Keratinocyte (primary cell): ENCODE measurements at regions not wholly inside any gene's neighbourhood (a gene's known extent, or its start where the extent isn't known, plus 50 kb on each side); places are given as distances from the start of the nearest gene placed in this dataset.

Experiments used
- DNase-seq: peaks from one replicate; pipeline ENCODE4 v3.0.0-alpha.2; 2011; ENCODE audit warnings: low read depth, missing footprints, low spot score
- FAIRE-seq: peaks from 2 replicates; lab custom pipeline; 2011; peaks lifted over from hg19 to GRCh38; lab: Jason Lieb, UNC
- H2AFZ ChIP-seq: 2 replicates; pipeline ENCODE4 v1.6.0; 2012; ENCODE audit warnings: low read length, control low read depth, inconsistent platforms; ENCODE audit not compliant: control insufficient read depth
- H3K27ac ChIP-seq: 2 replicates; pipeline ENCODE4 v1.5.1; 2011; ENCODE audit warnings: low read length; ENCODE audit not compliant: control insufficient read depth, insufficient read depth
- H3K27me3 ChIP-seq: 3 replicates; pipeline ENCODE4 v1.6.0; 2011; ENCODE audit warnings: low read length; ENCODE audit not compliant: control insufficient read depth, insufficient read depth; ENCODE audit errors: extremely low read depth
- H3K36me3 ChIP-seq, 2 experiments: 2 replicates in 1 of 2; 3 replicates in 1 of 2; pipeline ENCODE4 v1.5.1; 2011; ENCODE audit warnings: low read length in 2 of 2, mild to moderate bottlenecking in 1 of 2; ENCODE audit not compliant: control insufficient read depth in 2 of 2, insufficient read depth in 2 of 2; ENCODE audit errors: extremely low read depth in 1 of 2
- H3K4me1 ChIP-seq: 3 replicates; pipeline ENCODE4 v1.5.1; 2011; ENCODE audit warnings: low read length; ENCODE audit not compliant: control insufficient read depth, insufficient read depth; ENCODE audit errors: extremely low read depth
- H3K4me2 ChIP-seq: 3 replicates; pipeline ENCODE4 v1.6.0; 2011; ENCODE audit warnings: low read depth, low read length; ENCODE audit not compliant: control insufficient read depth, insufficient read depth; ENCODE audit errors: extremely low read depth
- H3K4me3 ChIP-seq, 3 experiments: fragments of 200-600 bp in 1 of 3; sonication (generic) in 1 of 3; 2 replicates in 2 of 3; 3 replicates in 1 of 3; pipeline ENCODE4 v1.5.1; 2011 to 2016; ENCODE audit warnings: low read length in 3 of 3, mild to moderate bottlenecking in 3 of 3, control low read depth in 2 of 3, inconsistent platforms in 1 of 3, low read depth in 1 of 3, mixed read lengths in 1 of 3, mixed run types in 1 of 3, moderate library complexity in 1 of 3; ENCODE audit not compliant: control insufficient read depth in 2 of 3, insufficient read depth in 2 of 3; ENCODE audit errors: extremely low read depth in 1 of 3
- H3K79me2 ChIP-seq: 2 replicates; pipeline ENCODE4 v1.6.0; 2012; ENCODE audit warnings: low read length; ENCODE audit not compliant: control insufficient read depth, insufficient read depth
- H3K9ac ChIP-seq: 3 replicates; pipeline ENCODE4 v1.6.0; 2011; ENCODE audit warnings: low read length; ENCODE audit not compliant: control insufficient read depth, insufficient read depth; ENCODE audit errors: extremely low read depth
- H3K9me1 ChIP-seq: 3 replicates; pipeline ENCODE4 v1.6.0; 2011; ENCODE audit warnings: low read length; ENCODE audit not compliant: control insufficient read depth, insufficient read depth; ENCODE audit errors: extremely low read depth
- H3K9me3 ChIP-seq: 2 replicates; pipeline ENCODE4 v1.5.1; 2012; ENCODE audit warnings: low read depth, low read length; ENCODE audit not compliant: control insufficient read depth
- H4K20me1 ChIP-seq: 3 replicates; pipeline ENCODE4 v1.6.0; 2011; ENCODE audit warnings: low read length; ENCODE audit not compliant: control insufficient read depth, insufficient read depth; ENCODE audit errors: extremely low read depth
- EZH2 ChIP-seq: IDR thresholded peaks from one replicate; pipeline ENCODE4 v1.6.1; 2012; ENCODE audit warnings: inconsistent platforms, mild to moderate bottlenecking, low read length, moderate library complexity
- dilution Hi-C: fragments of 300-500 bp; cut with MboI; formaldehyde crosslinking; loops from one replicate; pipeline ENCODE4 v1.7.0; 2020; ENCODE audit warnings: low sequenced_read_pairs; ENCODE audit not compliant: extremely low pct_ligation_motif_present
- TF ChIP-seq, protein P1 (sequence below), 3 experiments: IDR thresholded peaks in 1 of 3; conservative IDR thresholded peaks in 1 of 3; optimal IDR thresholded peaks in 1 of 3; 2 replicates in 2 of 3; 3 replicates in 1 of 3; pipeline versions ENCODE3 to v1.5.1; 2011; ENCODE audit warnings: low read length in 3 of 3, mild to moderate bottlenecking in 3 of 3, moderate library complexity in 2 of 3, control low read depth in 1 of 3, inconsistent platforms in 1 of 3; ENCODE audit not compliant: insufficient read depth in 2 of 3; ENCODE audit errors: extremely low read depth in 1 of 3

DNA sequence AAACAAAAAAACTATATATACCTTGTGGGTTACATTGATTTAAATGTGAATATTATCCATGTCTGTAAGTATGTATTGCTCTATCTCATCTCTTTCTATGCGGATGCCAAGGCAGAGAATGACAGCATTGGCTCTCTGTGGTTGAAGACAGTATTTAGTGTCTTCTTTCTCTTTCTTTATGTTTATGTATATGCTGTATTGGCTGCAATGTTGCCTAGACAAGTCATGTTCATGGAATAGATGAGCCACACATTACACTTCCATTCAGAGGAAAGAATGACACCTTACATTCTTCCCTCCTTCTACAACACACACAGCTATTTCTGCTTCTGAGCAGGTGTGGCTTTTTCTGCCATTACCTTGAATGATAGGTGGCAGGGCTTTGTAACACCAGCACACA is 639.4 kb upstream of the MIR17HG start:
- Histone ChIP-seq H4K20me1 (no peaks in the 10 kb centered on the region), H3K4me2 (no peak overlapping the region), H3K27ac (no peak overlapping the region), H3K27me3 (no peaks in the 10 kb centered on the region), H3K4me3 (no peak overlapping the region), H3K4me1 (no peaks in the 10 kb centered on the region), H3K9me1 (no peaks in the 10 kb centered on the region), H3K9ac (no peak overlapping the region), H2AFZ (no peak overlapping the region), H3K9me3 (no peaks in the 10 kb centered on the region), H3K36me3 (no peaks in the 10 kb centered on the region), H3K79me2 (no peaks in the 10 kb centered on the region)
- DNase-seq (no peak), FAIRE-seq (no peak)
- TF ChIP-seq, protein P1, sequence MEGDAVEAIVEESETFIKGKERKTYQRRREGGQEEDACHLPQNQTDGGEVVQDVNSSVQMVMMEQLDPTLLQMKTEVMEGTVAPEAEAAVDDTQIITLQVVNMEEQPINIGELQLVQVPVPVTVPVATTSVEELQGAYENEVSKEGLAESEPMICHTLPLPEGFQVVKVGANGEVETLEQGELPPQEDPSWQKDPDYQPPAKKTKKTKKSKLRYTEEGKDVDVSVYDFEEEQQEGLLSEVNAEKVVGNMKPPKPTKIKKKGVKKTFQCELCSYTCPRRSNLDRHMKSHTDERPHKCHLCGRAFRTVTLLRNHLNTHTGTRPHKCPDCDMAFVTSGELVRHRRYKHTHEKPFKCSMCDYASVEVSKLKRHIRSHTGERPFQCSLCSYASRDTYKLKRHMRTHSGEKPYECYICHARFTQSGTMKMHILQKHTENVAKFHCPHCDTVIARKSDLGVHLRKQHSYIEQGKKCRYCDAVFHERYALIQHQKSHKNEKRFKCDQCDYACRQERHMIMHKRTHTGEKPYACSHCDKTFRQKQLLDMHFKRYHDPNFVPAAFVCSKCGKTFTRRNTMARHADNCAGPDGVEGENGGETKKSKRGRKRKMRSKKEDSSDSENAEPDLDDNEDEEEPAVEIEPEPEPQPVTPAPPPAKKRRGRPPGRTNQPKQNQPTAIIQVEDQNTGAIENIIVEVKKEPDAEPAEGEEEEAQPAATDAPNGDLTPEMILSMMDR (optimal IDR thresholded peaks at IDR 0.05 in 1 of 3, IDR thresholded peaks at IDR 0.05 in 1 of 3, conservative IDR thresholded peaks at IDR 0.05 in 1 of 3; ENCODE audit: extremely low read depth in 1 of 3, insufficient read depth in 2 of 3, low read length in 3 of 3) = no peak
- TF ChIP-seq EZH2 = no peak
- dilution Hi-C loops = no loop called here

- dilution Hi-C loops = no loop called here
- Histone ChIP-seq H3K4me2 (no peak overlapping the region), H3K79me2 (no peaks in the 10 kb centered on the region), H3K9ac (no peak overlapping the region), H3K9me1 (no peaks in the 10 kb centered on the region), H3K4me3 (no peak overlapping the region), H2AFZ (no peak overlapping the region), H3K27me3 (no peaks in the 10 kb centered on the region), H3K4me1 (no peaks in the 10 kb centered on the region), H3K27ac (no peak overlapping the region), H3K36me3 (no peaks in the 10 kb centered on the region), H4K20me1 (no peaks in the 10 kb centered on the region), H3K9me3 (no peaks in the 10 kb centered on the region)
- TF ChIP-seq, protein P1 (optimal IDR thresholded peaks at IDR 0.05 in 1 of 3, IDR thresholded peaks at IDR 0.05 in 1 of 3, conservative IDR thresholded peaks at IDR 0.05 in 1 of 3; ENCODE audit: extremely low read depth in 1 of 3, insufficient read depth in 2 of 3, low read length in 3 of 3) = no peak
- no peak for TF ChIP-seq EZH2
- DNase-seq = no peak
- no peak for FAIRE-seq
These were observed 638.2 kb upstream of the MIR17HG start for GRCh38 chr13:90709319-90709718.
